HG02610 (cell line): ENCODE measurements at regions not wholly inside any gene's neighbourhood (a gene's known extent, or its start where the extent isn't known, plus 50 kb on each side); places are given as distances from the start of the nearest gene placed in this dataset.

Source experiments
- ATAC-seq: cut with Tn5 transposase; IDR thresholded peaks from one replicate; pipeline ENCODE4 v1.9.1; 2021; ENCODE audit warnings: mild to moderate bottlenecking, moderate library complexity; ENCODE audit not compliant: unreplicated experiment

DNA sequence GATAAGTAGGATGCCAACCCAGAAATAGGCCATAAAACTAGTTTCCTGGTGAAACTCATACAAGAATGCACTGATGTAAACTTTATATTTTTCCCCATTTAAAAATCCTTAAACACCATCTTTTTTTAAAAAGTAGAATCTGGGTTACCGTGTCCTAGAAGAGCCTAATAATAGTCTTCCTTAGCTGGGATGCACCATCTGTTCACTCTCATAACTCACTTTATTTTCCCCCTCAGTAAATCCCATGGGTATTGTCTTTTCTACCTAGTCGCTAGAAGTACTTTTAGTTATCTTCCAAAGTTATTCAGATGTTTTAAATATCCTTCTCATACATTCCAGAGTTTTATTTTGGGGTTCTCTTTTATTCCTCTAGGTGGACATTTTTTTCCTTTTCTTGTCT is 250.2 kb downstream of the PLA2G4A start:
- no peak for ATAC-seq

DNA sequence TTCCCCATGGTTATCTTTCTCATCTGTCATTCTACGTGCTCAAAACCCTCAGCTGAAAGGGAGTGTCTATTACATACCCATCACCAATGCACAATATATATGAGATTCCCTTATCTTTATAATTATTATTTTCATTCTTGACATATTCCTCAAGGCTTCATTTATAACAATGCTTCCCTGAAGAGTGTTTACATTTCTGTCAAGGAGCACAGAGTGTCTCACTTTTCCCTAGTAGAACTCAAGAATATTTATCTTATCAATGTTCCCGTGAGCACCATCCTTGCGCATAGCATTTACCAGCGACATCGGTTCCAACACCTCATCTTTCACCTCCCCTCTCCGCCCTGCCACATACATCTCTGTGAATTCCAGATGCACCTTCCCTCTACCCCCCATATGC is 250.6 kb downstream of the PLA2G4A start:
- no peak for ATAC-seq

- no peak for ATAC-seq
Observed at GRCh38 chr1:187091666-187092065, 262.9 kb downstream of the PLA2G4A start.

DNA sequence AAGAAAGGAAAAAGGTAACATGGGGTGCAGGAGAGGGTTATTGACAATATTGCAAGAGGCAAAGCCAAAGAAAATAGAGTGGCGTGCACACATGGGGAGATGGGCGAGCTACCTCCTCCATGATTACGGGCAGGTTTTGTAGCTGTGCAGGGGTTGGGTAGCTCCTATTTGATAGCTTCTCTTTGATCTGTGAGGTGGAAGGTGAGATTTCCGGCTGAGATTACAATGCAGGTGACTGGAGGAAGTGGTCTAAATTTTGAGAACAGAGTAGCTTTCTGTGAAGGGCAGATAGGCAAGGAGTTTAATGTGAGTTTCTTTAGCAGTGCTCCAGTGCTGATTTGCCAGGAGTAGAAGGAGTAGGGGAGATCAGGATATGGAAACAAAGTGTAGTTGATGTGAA is 263.4 kb downstream of the PLA2G4A start:
- no peak for ATAC-seq

DNA sequence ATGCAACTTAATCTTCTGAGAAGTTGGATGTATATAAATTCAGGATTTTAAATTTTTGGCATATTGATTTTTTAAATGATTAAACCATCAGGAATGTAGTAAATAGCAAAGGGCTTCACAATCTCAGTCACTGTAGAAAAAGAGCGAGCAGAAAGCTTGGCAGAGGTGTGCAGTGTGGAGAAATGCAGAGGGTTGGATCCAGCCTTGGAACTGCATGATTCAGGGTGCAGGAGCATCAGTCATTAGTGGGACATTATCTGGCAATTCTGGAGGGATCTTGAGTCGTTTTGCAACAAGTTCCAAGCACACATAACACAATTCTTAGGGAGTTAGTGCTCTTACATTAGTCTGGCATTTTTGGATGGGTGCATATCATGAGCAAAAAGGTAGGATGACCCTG is 267.9 kb downstream of the PLA2G4A start:
- no peak for ATAC-seq

GRCh38 chr1:187110351-187110750 is 281.6 kb downstream of the PLA2G4A start:
- ATAC-seq = no peak

DNA sequence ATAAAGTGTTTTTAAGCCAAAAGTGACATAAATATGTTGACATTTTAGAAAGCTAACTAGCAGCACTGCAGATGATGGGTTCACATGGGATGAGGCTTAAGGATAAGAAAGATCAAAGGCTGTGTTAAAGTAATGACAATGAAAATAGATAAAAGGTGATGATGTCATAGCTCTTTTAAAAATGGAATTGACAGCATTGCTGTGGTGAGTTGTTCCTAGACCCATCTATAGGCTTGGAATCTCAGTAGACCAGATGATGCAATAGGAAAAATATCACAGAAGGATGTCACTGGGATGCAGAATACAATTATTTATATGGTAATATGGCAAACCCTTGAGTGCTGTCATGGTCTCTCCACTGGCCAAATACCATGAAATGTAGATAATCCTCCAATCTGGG is 286.0 kb downstream of the PLA2G4A start:
- no peak for ATAC-seq

DNA sequence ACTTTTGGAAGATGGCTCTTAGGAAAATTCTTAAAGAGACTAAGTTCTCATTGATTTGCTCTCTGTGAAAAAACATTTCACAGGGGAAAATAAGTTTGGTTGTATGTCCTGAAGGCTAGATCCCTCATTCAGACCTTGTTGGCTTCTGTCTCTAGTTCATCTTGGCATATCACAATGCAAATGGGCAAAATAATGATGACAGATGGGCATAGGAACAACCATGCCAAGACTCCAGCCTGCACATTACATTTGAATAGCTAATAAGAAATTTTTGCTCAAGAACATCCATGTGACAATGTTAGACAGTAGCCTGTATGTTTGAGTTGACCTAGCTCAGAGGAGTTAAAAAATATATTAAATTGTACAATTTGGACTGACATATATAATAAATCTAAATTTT is 292.9 kb downstream of the PLA2G4A start:
- no peak for ATAC-seq

DNA sequence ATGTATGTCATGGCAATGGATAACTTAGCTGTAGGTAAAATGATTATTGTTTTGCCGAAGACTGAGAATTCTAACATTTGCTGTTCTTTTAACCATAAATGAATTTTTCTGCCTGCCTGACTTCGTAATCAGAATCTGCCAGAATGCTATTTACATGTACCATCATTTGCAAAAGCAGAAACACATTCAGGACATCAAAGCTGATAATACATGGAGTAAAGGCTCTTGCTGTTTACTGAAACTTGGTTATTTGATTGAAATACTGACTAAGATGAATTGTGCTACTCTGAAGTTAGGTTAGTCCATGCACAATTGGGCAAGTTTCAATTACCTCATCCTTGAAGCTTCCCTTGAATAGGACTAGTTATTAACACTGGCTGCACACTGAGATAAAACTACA is 293.8 kb downstream of the PLA2G4A start:
- ATAC-seq = no peak

GRCh38 chr1:187129132-187129531 is 300.4 kb downstream of the PLA2G4A start:
- ATAC-seq = no peak

DNA sequence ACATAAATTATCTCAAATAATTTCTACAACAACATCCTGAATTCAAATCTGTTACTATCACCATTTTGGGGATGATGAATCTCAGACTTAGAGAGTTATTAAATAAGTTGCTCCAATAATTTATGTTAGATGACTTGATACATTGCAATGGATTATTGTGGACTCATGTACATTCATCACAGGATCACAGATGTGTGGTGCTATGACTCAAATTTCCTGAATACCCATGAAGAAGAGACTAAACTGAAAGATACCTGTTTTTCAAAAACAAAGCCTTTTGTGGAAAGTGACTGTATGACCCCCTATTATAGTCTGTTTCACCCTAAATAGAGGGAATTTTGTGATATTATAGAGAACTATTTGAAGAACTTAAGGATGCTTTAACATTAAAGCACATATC is 315.0 kb downstream of the PLA2G4A start:
- no peak for ATAC-seq

DNA sequence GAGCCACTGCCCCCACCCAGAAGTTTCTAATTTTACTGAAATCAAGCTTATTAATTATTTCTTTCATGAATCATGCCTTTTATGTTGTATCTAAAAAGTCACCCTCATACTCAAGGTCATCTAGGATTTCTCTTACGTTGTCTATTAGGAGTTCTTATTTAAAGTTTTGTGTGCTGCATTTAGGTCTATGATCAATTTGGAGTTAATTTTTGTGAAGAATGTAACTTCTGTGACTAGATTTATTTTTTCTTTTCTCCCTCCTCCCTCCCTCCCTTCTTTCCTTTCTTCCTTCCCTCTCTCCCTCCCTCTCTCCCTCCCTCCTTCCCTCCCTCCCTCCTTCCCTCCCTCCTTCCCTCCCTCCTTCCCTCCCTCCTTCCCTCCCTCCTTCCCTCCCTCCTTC is 317.6 kb downstream of the PLA2G4A start:
- no peak for ATAC-seq

DNA sequence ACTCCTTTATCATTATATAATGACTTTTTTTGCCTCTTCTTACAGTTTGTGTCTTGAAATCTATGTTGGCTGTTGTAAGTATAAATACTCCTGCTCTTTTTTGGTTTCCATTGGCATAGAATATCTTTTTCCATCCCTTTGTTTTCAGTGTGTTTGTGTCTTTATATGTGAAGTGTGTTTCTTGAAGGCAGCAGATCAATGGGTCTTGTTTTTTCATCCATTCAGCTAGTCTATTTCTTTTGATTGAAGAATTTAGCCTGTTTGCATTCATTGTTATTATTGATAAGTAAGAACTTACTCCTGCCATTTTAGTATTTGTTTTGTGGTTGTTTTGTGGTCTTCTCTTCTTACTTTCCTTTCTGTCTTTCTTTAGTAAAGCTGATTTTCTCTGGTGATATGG is 322.8 kb downstream of the PLA2G4A start:
- no peak for ATAC-seq

- no peak for ATAC-seq
Observed at GRCh38 chr1:187153047-187153446, 324.3 kb downstream of the PLA2G4A start.

GRCh38 chr1:187157115-187157514 is 328.4 kb downstream of the PLA2G4A start:
- no peak for ATAC-seq

GRCh38 chr1:187157552-187157951 is 328.8 kb downstream of the PLA2G4A start:
- ATAC-seq = no peak

DNA sequence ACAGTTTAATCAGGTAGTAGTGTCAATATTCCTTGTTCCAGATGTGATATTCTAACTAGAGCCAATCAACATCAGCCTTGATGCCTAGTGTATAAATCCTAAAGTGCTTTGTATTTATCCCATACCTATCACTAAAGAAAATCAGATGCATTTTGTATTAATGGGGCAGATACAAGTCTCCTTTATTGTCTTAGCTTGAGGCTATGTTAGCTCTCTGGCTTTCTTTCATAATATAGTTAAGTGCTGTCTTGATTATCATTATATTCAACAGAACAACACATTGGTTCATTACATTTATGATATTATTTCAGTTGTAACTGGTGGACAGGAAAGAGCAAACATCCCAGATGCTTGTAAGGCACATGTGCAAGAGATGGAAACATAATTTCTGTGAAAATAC is 338.8 kb downstream of the PLA2G4A start:
- ATAC-seq = no peak

GRCh38 chr1:187168297-187168696 is 339.5 kb downstream of the PLA2G4A start:
- no peak for ATAC-seq

GRCh38 chr1:187185389-187185788 is 356.6 kb downstream of the PLA2G4A start:
- no peak for ATAC-seq

GRCh38 chr1:187197685-187198084 is 368.9 kb downstream of the PLA2G4A start:
- ATAC-seq = no peak

GRCh38 chr1:187203257-187203656 is 374.5 kb downstream of the PLA2G4A start:
- ATAC-seq = no peak

GRCh38 chr1:187212377-187212776 is 383.6 kb downstream of the PLA2G4A start:
- no peak for ATAC-seq

DNA sequence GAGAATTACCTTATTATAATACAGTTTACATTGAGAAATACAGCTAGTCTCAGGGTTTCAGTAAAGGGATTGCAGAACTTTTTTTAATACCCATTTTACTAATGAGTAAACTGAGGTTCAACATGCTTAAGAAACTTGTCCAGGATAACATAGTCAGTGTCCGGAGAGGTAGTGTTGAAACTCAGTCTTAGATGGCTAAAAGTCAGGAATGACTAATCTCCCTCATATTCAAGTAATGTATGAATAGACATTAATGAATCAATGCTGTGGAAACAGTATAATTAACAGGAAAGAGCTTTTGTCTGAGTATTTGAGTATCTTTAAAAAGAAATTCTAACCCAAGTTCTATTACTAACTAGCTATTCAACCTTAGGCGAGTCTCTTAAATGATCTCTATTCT is 397.6 kb downstream of the PLA2G4A start:
- ATAC-seq = no peak

GRCh38 chr1:187228790-187229189 is 400.0 kb downstream of the PLA2G4A start:
- ATAC-seq = no peak
